GM12892 (cell line): ENCODE measurements at regions not wholly inside any gene's neighbourhood (a gene's known extent, or its start where the extent isn't known, plus 50 kb on each side); places are given as distances from the start of the nearest gene placed in this dataset.

Experiments
- POLR2A ChIP-seq: IDR thresholded peaks from 2 replicates; pipeline ENCODE4 v1.6.1; 2011; ENCODE audit warnings: low read depth, low read length, control low read depth
- POLR2AphosphoS5 ChIP-seq: IDR thresholded peaks from 2 replicates; pipeline ENCODE4 v1.6.1; 2011; ENCODE audit warnings: low read depth, low read length, control low read depth
- TAF1 ChIP-seq: IDR thresholded peaks from 2 replicates; pipeline ENCODE4 v1.6.1; 2011; ENCODE audit warnings: low read depth, mild to moderate bottlenecking, control low read depth, low read length, borderline replicate concordance

DNA sequence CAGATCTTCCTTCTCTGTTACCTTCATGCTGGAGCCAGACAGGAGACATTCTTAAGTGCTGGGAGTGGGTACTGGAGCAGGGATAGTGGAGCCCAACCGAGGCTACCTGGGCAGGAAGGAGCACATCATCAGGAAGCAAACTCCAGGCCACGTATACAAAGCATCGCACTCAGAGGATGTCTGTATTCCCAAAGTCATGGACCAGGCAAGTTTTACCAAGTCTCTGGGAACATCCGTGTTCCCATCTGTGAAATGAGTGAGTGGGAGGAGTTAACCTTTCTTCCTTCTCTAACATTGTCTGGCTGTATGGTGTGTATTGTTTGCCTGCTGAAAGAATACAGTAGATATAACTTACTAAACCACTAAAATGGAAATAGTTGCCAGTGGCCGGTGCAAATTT, 175.0 kb upstream of the TMEM45B start:
- TF ChIP-seq POLR2AphosphoS5 (no peak), POLR2A (no peak), TAF1 (no peak)
